NCI-H1694 (cell line): ENCODE measurements at regions not wholly inside any gene's neighbourhood (a gene's known extent, or its start where the extent isn't known, plus 50 kb on each side); places are given as distances from the start of the nearest gene placed in this dataset.

Source experiments
- DNase-seq: peaks from one replicate; lab custom pipeline; 2025; lab: John Stamatoyannopoulos, UW

DNA sequence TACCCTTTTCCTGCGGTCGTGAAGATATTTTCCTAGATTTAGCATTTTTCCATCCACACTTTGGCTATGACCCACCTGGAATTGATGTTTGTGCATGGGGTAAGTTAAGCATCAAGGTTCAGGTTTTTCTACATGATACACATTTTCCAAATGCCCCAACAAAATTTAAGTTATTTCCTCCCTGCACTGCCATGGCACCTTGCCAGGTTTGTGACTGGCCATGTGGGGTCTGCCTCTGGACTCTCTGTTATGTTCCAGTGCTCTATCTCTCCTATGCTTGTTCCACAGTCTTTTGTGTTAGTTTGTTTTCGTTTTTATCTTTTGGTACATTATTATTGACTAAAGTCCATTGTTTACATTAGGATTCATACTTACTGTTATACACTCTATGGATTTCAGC lies 934.3 kb downstream of the TBC1D22A start:
- no peak for DNase-seq

DNA sequence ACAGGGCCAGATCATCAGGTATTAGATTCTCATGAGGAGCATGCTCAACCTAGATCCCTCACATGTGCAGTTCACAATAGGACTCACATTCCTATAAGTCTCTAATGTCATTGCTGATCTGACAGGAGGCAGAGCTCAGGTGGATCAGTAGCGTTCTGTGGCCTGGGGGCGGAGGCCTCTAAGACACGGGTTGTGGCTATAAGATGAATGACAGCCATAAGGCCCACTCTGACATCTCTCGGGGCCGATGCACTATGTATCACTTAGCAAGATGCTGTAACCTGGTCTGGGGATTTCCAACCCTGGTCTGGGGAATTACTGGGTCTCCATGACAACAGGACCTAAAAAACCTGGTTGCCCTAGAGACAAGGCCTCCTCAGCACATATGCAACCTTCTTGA lies 932.7 kb downstream of the TBC1D22A start:
- no peak for DNase-seq

DNA sequence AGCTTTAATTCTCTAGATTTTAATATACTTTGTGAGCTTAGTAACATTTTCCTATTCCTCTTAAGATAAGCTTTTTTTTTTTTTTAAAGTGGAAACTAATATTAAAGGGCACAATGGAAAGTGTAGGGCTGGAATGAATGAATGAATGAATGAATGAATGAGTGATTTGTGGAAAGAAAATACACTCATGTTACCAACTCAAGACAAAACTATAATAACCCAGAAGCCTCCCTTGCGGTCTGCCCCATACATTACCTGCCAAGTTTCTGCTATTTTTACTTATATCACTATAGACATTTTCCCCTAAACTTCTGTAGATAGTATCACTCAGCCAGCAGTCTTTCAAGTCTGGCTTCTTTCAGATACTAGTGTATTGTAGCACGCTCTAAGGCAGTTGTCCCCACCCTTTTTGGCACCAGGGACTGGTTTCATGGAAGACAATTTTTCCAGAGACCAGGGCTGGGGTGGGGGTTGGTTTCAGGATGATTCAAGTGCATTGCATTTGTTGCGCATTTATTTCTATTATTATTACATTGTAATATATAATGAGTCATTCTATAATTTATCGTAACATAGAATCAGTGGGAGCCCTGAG lies 932.2 kb downstream of the TBC1D22A start:
- no peak for DNase-seq

DNA sequence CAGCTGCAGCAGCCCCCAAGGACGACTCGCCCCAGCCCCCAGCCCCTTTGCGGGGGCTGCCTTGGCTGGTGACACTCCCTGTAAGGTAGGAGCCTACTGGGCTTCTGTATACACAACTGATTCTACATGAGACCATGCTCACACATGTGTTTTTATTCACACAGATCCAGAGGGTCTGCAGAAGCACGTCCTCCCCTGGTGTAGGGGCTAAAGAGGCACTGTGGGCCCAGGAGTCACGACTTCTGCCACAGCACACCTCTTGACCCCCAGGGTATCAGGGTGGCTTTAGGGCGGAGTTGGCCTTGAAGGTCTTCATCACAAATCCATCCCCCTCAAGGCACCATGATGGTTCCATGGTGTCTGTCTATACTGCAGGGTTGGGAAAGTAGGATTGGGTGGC lies 931.2 kb downstream of the TBC1D22A start:
- no peak for DNase-seq

DNA sequence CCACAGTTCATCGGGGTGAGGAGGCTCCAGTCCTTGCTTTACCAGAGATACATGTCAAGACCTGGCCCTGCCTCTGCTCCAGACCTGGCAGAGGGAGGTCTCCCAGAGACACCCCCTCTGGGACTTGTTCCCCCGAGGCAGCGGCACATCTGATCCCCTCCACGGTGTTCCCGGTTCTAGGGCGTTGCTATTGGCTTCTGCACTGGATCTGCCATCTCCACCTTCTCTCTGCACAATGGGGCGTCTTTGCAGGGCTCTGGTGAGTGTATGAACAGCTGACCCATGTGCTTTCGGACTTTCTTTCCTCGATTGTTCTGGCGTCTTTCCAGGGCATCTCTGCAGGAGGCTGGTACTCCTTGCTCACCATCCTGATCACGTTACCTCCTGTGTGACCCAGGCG lies 930.4 kb downstream of the TBC1D22A start:
- no peak for DNase-seq

DNA sequence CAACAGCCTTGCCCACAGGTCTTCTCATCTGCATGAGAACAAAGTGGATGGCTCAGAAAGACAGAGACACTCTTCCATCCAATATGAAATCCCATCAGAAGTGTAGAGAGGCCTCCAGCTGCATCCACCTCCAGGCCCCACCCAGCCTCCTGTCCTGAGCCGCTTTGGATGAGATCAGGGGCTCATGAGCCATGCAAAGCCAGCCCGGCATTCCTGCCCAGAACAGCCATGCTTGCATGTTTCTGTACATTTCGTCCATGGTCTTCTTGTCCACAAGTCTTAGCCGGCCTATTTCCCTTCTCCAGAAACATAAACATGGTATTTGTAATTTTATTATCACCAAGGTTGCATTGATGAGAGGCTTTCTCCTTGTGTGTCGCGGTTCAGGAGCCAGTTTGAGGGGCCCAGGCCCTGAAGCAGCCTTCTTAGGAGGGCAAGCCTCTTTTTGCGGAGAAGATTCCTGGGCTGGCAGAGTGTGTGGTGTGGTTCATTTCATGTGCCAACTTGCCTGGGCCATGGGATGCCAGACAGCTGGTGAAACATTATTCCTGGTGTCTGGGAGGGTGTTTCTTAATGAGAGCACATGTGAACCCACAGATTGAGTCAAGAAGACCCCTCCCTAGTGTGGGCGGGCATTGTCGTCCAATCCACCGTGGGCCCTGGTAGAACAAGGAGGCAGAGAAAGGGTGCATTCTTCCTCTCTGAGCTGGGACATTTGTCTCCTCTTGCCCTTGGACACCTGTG lies 928.9 kb downstream of the TBC1D22A start:
- DNase-seq = peak; percentile 33

DNA sequence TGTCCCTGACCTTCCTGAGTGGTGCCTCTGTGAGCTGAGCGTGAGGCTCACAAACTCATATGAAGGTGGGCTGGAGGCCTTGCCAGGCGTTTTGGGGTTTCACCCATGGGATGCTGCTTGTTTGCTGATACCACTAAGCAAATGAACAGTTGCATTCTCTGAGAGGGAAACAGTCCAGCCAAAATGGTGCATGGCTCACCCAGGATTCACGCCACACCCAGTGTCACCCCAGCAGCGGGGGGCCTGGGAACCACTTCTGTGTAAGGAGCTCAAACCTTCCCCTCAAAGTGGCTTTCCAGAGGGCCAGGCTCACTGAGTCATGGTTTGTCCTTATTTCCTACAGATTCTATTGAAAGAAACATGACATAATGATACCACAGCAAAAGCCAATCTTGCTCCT lies 928.1 kb downstream of the TBC1D22A start:
- DNase-seq = no peak

DNA sequence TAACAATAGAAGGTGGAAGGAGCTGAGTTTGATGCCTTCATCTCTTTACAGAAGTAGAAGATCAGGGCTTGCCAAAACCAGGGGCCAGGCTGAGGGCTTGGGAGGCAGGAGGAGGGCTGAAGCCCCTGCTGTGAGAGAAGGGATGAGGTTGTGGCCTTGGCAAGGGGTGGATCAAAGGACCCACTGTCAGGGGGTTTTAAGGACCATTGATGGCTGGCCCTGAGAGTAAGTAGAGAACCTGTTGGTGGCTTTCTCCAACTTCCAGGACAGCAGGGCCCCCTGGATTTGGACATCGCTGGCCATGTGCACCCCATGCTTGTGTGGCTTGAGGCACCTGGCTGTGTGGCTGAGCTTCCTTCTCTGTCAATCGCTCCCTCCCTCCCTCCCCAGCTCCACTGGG lies 927.7 kb downstream of the TBC1D22A start:
- DNase-seq = no peak

DNA sequence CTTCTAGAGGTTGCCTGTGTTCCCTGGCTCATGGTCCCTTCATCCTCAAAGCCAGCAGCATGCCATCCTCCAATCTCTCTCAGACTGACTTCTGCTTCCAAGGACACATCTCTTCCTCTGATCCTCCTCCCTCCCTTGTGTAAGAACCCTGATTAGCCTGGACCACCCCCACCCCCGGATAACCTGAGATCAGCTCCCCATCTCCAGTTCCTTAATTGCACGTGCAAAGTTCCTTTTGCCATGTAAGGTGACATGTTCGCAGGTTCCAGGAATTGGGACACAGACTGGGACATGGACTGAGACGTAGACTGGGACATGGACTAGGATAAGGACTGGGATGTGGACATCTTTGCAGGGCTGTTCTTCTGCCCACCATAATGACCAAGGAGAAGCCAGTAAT lies 925.3 kb downstream of the TBC1D22A start:
- DNase-seq = no peak

DNA sequence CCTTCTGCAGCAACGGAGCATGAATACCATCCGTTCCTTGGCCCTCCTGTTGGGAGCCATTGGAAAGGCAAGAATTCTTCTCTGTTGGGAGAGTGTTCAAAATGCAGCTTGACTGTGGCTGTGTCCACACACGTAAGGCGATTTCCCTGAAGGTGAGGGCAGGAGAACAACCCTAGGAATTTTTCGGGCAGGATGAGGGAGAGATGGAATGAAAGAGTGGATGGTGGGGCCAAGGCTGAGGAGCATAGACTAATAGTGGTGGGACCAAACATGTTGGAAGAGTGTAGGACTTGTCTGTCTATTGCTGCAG lies 924.9 kb downstream of the TBC1D22A start:
- DNase-seq = no peak

DNA sequence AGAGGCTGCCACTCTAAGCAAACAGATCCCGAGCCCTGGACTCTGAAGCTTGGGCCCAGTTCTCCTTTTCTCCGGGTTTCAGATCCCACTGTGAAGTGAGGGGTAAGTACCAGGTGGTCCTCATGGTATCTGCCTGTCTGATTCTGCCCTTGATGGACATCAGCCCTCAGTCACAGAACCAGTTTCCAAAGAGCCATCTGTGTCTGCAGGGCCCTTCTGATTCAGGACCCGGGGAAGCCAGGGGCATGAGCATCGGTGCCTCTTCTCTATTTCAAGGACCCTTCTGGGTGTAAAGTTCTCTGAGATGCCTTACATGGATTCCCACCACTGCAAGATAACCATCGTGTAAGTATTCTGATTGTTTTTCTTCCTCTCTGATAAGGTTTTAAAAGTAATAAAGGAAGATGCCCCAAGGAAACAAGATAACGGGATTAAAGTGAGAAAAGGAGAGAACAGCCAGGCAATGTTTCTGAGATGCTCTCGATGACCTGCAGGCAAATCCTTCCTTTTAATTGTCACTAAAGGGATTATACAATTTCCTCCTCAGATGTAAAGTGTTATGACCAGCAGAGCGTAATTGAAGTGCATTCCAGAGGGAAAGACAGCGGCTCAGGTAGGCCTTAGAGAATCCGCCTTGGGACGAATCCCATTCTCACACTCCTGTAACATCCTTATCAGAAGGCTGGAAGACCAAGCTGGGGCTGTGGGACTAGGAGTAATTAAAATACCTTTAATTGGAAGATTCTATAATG lies 924.3 kb downstream of the TBC1D22A start:
- DNase-seq = no peak

DNA sequence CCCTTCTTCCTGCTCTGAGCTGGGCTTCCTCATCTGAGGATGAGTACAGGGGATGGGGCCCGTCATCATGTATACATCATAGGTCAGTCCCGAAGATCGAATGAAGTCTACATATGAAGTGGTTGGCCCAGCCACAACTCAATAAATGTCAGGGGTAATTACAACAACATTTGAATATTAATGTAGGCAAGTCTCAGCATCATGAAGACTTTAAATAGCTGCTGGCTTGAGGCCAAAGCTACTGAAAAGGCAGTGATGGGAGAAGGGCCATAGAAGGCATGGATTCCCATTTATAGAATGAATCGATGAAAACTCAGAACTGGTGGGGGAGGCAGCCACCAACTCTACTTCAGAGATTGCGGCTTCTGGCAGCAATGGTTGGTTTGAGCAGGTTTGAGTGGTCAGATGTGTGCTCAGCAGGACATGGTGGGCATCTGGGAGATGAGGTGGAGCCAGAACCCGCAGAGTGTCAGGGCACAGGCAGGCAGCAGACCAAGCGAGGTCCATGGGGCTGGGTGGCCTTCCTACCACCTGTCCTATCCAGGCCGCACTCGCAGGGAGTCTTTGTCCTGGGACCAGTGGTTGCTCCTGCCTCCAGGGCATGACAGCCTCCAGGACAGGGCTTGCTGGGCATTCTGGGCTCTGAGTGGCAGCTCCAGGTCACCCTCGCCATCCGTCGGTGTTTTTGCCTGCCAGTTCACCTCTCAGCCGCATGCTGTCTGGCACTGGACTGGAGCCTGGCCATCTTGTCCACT lies 919.1 kb downstream of the TBC1D22A start:
- DNase-seq = no peak

DNA sequence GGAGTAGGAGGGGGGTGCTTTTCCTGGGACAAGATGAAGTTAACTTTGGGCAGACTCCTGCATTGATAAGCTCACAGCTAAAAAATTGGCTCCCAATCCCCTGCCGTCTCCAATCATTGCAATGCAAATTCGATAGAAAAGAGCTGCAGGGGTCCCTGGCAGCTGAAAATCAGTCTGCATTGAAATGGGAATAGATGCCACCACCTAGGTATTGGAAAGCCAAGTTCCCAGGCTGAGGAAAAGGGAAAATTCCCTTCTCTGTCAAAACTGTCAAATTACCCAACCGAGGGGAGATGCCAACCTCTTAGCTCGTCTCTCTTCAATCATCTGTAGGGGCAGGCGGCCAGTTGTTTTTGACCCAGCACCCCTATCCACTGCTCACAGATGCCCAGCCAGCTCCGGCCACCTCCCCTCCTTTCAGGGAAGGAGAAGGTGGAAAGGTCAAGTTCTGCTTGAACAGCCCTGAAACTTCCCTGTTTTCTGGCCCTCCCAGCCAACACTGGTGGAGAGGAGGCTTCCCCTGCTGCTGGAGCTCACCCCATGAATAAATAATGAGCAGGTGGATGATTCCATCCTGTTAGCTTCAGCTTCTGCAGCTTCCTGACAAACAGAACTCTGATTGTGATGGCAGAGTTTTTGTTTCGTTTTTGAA lies 916.3 kb downstream of the TBC1D22A start:
- no peak for DNase-seq

DNA sequence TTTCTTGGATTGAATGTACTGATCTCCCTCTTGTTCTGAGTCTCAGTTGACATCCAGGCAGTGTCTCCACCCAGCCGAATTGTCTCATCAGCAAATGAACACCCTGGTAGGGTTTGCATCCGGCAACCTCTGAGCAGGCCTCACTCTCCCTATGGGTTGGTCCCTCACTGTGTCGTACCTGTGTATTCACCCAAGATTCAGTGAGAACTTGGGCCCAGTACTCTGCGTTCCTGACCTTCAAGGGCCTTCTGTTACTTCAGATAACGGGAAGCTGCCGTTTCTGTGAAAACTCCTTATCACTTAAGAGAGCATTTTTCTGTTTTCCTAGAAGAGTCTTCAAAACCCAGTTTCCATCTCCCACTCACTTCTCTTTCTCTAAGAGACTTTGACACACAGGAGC lies 915.6 kb downstream of the TBC1D22A start:
- no peak for DNase-seq

DNA sequence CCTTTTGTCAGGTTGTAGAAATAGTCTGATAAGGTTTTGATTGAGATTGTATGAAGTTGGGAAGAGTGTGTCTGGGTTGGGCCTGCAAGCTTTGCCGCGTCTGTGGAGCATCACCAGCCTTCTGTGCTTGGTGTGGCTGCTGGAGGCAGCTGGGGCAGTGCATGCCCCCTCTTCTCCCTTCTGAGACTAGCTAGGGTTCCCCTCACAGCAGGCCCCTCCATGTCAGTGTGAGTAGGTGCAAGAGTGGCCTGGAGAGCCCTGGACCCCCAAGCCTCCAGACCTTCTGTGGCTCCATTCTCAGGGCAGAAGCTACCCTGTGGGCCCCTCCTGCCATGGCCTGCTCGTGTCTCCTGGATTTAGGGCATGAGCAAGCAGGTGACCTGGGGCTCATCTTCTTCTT lies 914.2 kb downstream of the TBC1D22A start:
- no peak for DNase-seq

DNA sequence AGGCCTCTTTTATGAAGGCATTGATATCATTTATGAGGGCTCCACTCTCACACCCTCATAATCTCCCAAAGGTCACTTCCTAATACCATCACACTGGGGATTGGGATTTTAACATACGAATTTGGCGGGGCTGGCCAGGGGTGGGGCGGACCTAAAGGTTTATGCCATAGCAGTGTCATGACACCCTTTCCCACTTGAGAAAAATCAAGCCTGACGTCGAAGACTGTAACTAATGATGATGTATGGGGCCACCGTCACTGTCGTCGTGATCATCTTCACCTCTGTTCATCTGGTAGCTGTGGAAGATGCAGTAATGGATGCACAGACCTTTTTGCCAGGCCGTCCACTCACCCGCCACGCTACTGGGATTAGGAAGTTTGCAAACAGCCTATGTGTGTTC lies 912.1 kb downstream of the TBC1D22A start:
- no peak for DNase-seq

DNA sequence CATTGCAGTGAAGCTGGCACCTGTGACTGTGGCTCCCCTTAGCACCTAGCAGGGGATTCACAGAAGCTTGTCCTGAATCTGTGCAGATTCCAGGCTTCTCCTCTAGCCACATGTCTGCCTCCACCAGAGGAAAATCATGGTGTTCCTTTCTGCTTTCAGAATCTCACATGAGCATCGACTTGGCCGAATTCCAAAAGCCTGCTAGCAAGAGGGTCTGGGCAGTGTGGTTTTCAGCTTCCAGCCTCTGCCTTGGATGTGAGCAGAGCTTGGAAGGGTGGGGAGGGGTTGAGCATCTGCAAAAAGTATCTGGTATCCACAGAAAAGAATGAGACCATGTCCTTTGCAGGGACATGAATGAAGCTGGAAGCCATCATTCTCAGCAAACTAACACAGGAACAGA lies 911.1 kb downstream of the TBC1D22A start:
- no peak for DNase-seq

DNA sequence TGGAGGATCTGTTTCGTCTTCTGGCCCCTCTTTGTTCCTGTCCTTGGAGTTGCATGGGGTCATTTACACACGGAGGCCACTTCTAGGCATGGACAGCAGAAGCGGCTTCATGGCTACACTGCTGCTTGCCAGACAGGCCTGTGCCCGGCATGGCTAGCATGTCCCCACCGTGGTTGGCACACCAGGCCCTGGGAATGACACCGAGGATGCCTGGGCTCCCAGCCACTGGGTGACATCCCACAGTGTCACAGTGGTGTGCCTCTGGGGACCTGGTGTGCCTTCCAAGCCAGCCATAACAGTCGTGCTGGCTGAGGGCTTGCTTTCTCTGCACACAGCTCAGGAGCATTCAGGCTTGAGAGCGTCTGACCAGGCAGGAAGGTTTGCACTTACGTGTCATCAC lies 910.1 kb downstream of the TBC1D22A start:
- no peak for DNase-seq

DNA sequence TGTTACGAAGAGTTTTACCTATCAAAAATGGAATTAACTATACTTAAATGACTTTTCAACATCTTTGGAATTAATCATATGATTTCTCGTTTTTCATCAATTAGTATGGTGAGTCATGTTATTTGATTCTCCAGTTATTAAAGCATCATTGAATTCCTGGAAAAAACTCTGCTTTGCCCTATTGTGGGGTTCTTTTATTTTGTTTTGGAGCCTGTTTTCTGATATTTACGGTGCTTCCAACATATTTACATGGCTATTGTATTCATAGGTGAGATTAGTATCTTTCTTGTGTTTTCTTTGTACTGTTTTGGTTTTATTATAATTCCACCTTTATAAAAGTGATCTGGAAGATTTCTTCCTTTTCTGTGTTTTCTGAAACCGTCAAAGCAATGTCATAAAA lies 902.7 kb downstream of the TBC1D22A start:
- no peak for DNase-seq

DNA sequence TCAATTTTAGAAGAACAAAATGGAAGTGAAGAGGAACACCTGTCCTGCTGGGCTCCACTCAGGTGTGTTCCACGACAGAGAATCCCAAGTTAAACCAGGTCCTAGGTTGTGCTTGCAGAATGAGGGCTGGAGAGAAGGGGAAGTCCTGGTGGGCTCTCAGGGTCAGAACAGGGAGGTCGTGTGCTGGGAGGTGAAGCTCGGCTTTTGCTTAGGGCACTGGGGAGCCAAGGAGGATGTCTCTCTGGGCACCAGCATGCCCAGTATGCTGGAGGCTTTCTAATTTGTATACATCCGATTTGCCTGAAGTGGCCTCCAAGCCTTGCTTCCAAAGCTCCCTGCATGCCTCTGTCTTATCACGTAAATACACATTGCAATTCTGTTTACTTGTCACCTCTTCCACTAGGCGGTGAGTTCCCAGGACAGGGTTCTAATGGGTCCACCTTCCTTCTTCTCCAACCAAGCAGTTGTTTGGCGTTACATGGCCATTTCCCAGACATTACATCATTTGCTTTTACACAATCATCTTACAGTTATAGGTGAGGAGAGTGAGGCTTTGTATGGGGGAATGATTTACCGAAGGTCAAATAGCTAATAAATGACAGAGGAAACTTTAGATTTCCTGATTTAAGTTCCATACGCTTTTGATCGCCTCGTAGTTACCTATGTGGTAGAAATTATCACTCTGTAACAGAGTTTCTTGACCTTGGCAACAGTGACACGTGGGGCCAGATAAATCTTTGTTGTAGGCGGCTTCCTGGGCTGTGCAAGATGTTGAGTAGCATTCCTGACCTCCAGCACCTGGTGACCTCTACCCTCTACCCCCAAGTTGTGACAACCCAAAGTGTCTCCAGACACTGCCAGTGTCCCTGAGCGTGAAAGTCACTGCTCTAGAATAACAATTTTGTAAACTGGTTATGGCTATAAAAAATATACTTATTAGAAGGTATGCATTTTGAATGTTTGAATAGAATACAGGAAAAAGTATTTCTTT lies 901.5 kb downstream of the TBC1D22A start:
- DNase-seq = no peak
